ENCODE measurements at regions not wholly inside any gene's neighbourhood (a gene's known extent, or its start where the extent isn't known, plus 50 kb on each side); places are given as distances from the start of the nearest gene placed in this dataset.

- H3K36me3 Mint-ChIP-seq = no peaks in the 10 kb centered on the region
- no peaks in the 10 kb centered on the region for H3K9me3 Mint-ChIP-seq
- no peak for DNase-seq (ENCODE audit: low spot score in 2 of 2, unreplicated experiment in 2 of 2)
- peaks cover 3% of the 10 kb centered on the region for H3K27me3 Mint-ChIP-seq (ENCODE audit: low read depth)
- H3K4me1 Mint-ChIP-seq = peaks cover 5% of the 10 kb centered on the region
- no peak overlapping the region for H3K27ac Mint-ChIP-seq
- TF ChIP-seq CTCF (IDR thresholded peaks at IDR 0.05; ENCODE audit: unreplicated experiment) = no peak
- no peak overlapping the region for H3K4me3 Mint-ChIP-seq
These were observed 106.2 kb upstream of the NEBL start for GRCh38 chr10:21003240-21003822.

DNA sequence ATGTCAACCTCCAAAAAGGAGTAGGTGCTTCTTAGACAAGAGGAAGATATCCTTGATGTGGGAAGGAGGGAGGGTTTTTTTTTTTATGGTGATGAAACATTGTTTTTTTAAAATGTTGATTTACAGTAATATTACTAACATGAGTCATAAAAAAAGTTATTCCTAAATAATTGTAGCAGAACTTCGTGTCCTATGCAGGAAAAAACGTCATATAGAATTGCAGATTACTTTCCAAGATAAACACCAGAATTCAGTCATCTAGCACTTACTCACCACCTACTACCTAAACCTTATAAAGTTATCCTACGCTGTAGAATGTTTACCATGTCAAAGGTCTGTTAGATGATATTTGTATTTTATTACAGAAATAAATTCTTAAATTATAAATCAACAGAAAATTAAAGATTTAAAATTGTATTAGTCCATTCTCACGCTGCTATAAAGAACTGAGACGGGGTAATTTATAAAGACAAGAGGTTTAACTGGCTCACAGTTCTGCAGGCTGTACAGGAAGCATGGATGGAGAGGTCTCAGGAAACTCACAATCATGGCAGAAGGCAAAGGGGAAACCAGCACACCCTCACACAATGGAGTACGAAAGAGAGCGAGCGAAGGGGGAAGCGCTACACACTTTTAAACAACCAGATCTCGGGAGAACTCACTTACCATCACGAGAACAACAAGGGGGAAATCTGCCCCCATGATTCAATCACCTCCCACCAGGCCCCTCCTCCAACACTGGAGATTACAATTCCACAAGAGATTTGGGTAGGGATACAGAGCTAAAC is 105.2 kb upstream of the NEBL start:
- Mint-ChIP-seq H3K36me3 (no peaks in the 10 kb centered on the region), H3K9me3 (no peaks in the 10 kb centered on the region), H3K27ac (no peak overlapping the region), H3K4me1 (peaks cover 5% of the 10 kb centered on the region), H3K27me3 (ENCODE audit: low read depth) (peaks cover 3% of the 10 kb centered on the region), H3K4me3 (no peak overlapping the region)
- no peak for DNase-seq (ENCODE audit: low spot score in 2 of 2, unreplicated experiment in 2 of 2)
- TF ChIP-seq CTCF (IDR thresholded peaks at IDR 0.05; ENCODE audit: unreplicated experiment) = no peak

GRCh38 chr10:20999699-21000098 is 102.6 kb upstream of the NEBL start:
- no peak for TF ChIP-seq CTCF (IDR thresholded peaks at IDR 0.05; ENCODE audit: unreplicated experiment)
- Mint-ChIP-seq H3K4me1 (peaks cover 27% of the 10 kb centered on the region), H3K9me3 (no peaks in the 10 kb centered on the region), H3K27ac (no peak overlapping the region), H3K4me3 (no peak overlapping the region), H3K36me3 (no peaks in the 10 kb centered on the region), H3K27me3 (ENCODE audit: low read depth) (no peaks in the 10 kb centered on the region)
- no peak for DNase-seq (ENCODE audit: low spot score in 2 of 2, unreplicated experiment in 2 of 2)

DNA sequence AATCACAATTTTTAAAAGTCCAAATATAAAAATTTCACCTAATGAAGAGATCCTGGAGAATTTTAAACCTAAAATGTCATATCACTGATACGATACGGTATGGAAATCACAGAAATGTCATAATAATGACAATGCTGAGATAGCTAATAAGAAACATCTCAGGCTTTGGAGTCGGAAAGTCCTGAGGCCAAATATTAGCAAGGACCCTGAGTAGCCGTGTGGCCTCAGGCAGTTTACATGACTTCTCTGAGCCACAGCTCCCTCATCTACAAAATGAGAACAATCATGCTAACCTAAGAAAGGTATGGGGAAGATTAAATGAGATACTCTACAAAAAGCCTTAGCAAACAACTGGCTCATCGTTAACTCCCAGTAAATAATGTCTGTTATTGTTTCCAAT is 100.9 kb upstream of the NEBL start:
- Mint-ChIP-seq H3K4me1 (peaks cover 36% of the 10 kb centered on the region), H3K27ac (no peak overlapping the region), H3K9me3 (no peaks in the 10 kb centered on the region), H3K36me3 (no peaks in the 10 kb centered on the region), H3K4me3 (no peak overlapping the region), H3K27me3 (ENCODE audit: low read depth) (no peaks in the 10 kb centered on the region)
- DNase-seq (ENCODE audit: low spot score in 2 of 2, unreplicated experiment in 2 of 2) = no peak
- no peak for TF ChIP-seq CTCF (IDR thresholded peaks at IDR 0.05; ENCODE audit: unreplicated experiment)

DNA sequence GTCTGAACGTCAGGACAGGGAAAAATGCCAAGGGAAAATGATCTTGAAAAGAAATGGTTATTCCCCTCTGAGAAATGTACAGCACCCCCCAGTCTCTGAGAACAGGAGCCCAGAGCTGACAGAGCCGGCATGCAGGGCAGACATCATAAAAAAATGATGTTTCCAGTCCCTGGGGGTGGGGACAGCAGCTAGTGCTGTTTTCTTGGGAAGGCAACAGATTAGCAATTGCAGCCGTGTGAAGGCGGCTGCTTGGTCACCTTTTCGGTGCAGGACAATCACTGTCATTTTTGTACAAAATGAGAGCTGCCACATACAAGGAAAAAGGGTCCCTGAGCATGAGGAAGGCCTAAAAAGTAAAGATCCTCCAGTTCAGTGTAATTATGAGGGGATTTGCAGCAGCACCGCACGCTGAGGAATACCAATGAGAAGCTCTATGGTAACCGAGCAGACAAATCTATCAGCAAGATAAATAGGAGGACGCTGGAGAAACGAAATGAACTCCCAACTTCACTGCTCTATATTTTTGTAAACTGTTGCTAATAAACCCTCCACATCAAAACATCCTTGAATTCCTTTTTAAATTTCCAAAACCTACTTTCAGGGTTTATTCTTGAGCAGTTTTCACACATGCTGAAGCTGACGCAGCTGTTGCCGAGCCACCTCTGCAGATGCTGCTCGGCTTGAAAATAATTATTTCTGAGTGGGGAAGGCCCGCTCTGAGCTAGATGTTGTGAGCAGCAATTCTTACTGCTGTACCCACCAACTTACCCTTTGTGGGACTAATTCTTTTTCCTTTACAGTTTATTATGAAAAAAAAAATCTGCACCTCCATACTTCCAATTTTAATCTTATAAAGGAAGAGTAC is 98.2 kb upstream of the NEBL start:
- Mint-ChIP-seq H3K4me3 (peak overlapping the region; percentile 13), H3K9me3 (no peaks in the 10 kb centered on the region), H3K4me1 (peaks cover 37% of the 10 kb centered on the region), H3K27ac (no peak overlapping the region), H3K36me3 (no peaks in the 10 kb centered on the region), H3K27me3 (ENCODE audit: low read depth) (no peaks in the 10 kb centered on the region)
- TF ChIP-seq CTCF (IDR thresholded peaks at IDR 0.05; ENCODE audit: unreplicated experiment) = no peak
- DNase-seq (ENCODE audit: low spot score in 2 of 2, unreplicated experiment in 2 of 2) = no peak
